ENCODE measurements at regions not wholly inside any gene's neighbourhood (a gene's known extent, or its start where the extent isn't known, plus 50 kb on each side); places are given as distances from the start of the nearest gene placed in this dataset.

- H3K27me3 ChIP-seq (replicated peaks in 1 of 4; ENCODE audit: control extremely low read depth in 1 of 4, control insufficient read depth in 3 of 4, insufficient read depth in 4 of 4, low read length in 3 of 4): no peaks in the 10 kb centered on the region
- H3K27me3 Mint-ChIP-seq: no peaks in the 10 kb centered on the region
- ATAC-seq (ENCODE audit: low read depth): no peak
- H3K9me3 ChIP-seq (ENCODE audit: control extremely low read depth in 1 of 3, control insufficient read depth in 2 of 3, insufficient read depth in 1 of 3, low read length in 2 of 3): peaks cover 0 to 1% (median 0%) of the 10 kb centered on the region in 3 donors
- intact Hi-C loops (cut with micrococcal nuclease): loop anchor here (5.0 kb wide), 1 partner anchor 34 kb away; no protein-coding TSS in a partner anchor
- H3K9me3 Mint-ChIP-seq (ENCODE audit: insufficient read depth): peaks cover 3% of the 10 kb centered on the region
- H3K9ac ChIP-seq (ENCODE audit: low read length): no peak overlapping the region
- H3K79me2 ChIP-seq (ENCODE audit: control insufficient read depth, insufficient read depth, low read length): no peaks in the 10 kb centered on the region
- no peak overlapping the region for H3K4me2 ChIP-seq (replicated peaks; ENCODE audit: low read depth, low read length, poor library complexity, severe bottlenecking)
- H3K4me3 ChIP-seq (ENCODE audit: control extremely low read depth in 1 of 5, extremely low read depth in 1 of 5, insufficient read depth in 1 of 5, low read depth in 2 of 5, low read length in 4 of 5): no peak overlapping the region
- H2AFZ ChIP-seq (ENCODE audit: insufficient read depth, low read depth, low read length, poor library complexity, severe bottlenecking): no peak overlapping the region
- ChIA-PET POLR2A (no interaction called here), CTCF (no interaction called here)
- no peak overlapping the region for H3K27ac Mint-ChIP-seq
- H3K4me1 Mint-ChIP-seq: no peaks in the 10 kb centered on the region
- WGBS (ENCODE audit: insufficient coverage): 78% methylated on average over 1 of the region's 1 CpG
- no peak overlapping the region for H3K4me3 Mint-ChIP-seq
- no peaks in the 10 kb centered on the region for H3K4me1 ChIP-seq (ENCODE audit: control insufficient read depth in 2 of 2, insufficient read depth in 2 of 2, low read length in 2 of 2)
- TF ChIP-seq EZH2 (IDR thresholded peaks at IDR 0.05; ENCODE audit: borderline replicate concordance, insufficient read depth, low read depth, low read length, poor library complexity, severe bottlenecking) (no peak), CTCF (IDR thresholded peaks at IDR 0.05) (no peak)
- H3K36me3 ChIP-seq (replicated peaks in 1 of 2; ENCODE audit: control extremely low read depth in 1 of 2, control insufficient read depth in 1 of 2, extremely low read depth in 1 of 2, insufficient read depth in 2 of 2, low read length in 1 of 2): no peaks in the 10 kb centered on the region
- H3K27ac ChIP-seq (ENCODE audit: low read length in 2 of 2): no peak overlapping the region
- no peak for DNase-seq
- no peaks in the 10 kb centered on the region for H4K20me1 ChIP-seq (ENCODE audit: control insufficient read depth, insufficient read depth, low read length, poor library complexity, severe bottlenecking)
These were observed 561.8 kb upstream of the ADAMTS5 start for GRCh38 chr21:27528697-27529096.

DNA sequence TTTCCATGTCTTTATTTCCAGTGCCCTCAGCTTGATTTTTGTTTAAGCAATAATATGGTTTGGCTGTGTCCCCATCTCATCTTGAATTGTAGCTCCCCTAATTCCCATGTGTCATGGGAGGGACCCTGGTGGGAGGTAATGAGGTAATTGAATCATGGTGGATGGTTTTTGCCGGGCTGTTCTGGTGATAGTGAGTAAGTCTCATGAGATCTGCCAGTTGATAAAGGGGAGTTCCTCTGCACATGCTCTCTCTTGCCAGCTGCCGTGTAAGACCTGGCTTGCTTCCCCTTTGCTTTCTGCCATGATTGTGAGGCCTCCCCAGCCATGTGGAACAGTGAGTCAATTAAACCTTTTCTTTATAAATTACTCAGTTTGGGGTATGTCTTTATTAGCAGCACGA lies 559.6 kb upstream of the ADAMTS5 start:
- Histone ChIP-seq H3K27ac (ENCODE audit: low read length in 2 of 2) (no peak overlapping the region), H4K20me1 (ENCODE audit: control insufficient read depth, insufficient read depth, low read length, poor library complexity, severe bottlenecking) (no peaks in the 10 kb centered on the region), H3K79me2 (ENCODE audit: control insufficient read depth, insufficient read depth, low read length) (no peaks in the 10 kb centered on the region), H3K9ac (ENCODE audit: low read length) (no peak overlapping the region), H2AFZ (ENCODE audit: insufficient read depth, low read depth, low read length, poor library complexity, severe bottlenecking) (no peak overlapping the region), H3K4me1 (ENCODE audit: control insufficient read depth in 2 of 2, insufficient read depth in 2 of 2, low read length in 2 of 2) (no peaks in the 10 kb centered on the region), H3K4me3 (ENCODE audit: control extremely low read depth in 1 of 5, extremely low read depth in 1 of 5, insufficient read depth in 1 of 5, low read depth in 2 of 5, low read length in 4 of 5) (no peak overlapping the region), H3K9me3 (ENCODE audit: control extremely low read depth in 1 of 3, control insufficient read depth in 2 of 3, insufficient read depth in 1 of 3, low read length in 2 of 3) (peaks cover 0 to 1% (median 0%) of the 10 kb centered on the region in 3 donors), H3K4me2 (replicated peaks; ENCODE audit: low read depth, low read length, poor library complexity, severe bottlenecking) (no peak overlapping the region), H3K36me3 (replicated peaks in 1 of 2; ENCODE audit: control extremely low read depth in 1 of 2, control insufficient read depth in 1 of 2, extremely low read depth in 1 of 2, insufficient read depth in 2 of 2, low read length in 1 of 2) (no peaks in the 10 kb centered on the region), H3K27me3 (replicated peaks in 1 of 4; ENCODE audit: control extremely low read depth in 1 of 4, control insufficient read depth in 3 of 4, insufficient read depth in 4 of 4, low read length in 3 of 4) (no peaks in the 10 kb centered on the region)
- intact Hi-C loops (cut with micrococcal nuclease): loop anchor here (5.0 kb wide), 1 partner anchor 36 kb away; no protein-coding TSS in a partner anchor
- Mint-ChIP-seq H3K27ac (no peak overlapping the region), H3K27me3 (no peaks in the 10 kb centered on the region), H3K4me3 (no peak overlapping the region), H3K9me3 (ENCODE audit: insufficient read depth) (peaks cover 3% of the 10 kb centered on the region), H3K4me1 (no peaks in the 10 kb centered on the region)
- TF ChIP-seq CTCF (IDR thresholded peaks at IDR 0.05) (no peak), EZH2 (IDR thresholded peaks at IDR 0.05; ENCODE audit: borderline replicate concordance, insufficient read depth, low read depth, low read length, poor library complexity, severe bottlenecking) (no peak)
- DNase-seq (no peak), ATAC-seq (ENCODE audit: low read depth) (no peak)
- WGBS (ENCODE audit: insufficient coverage): 50% methylated on average over 1 of the region's 3 CpGs
- POLR2A ChIA-PET: no interaction called here
- CTCF ChIA-PET: no interaction called here
